H9 (cell line): ENCODE measurements at regions not wholly inside any gene's neighbourhood (a gene's known extent, or its start where the extent isn't known, plus 50 kb on each side); places are given as distances from the start of the nearest gene placed in this dataset.
A peak's percentile ranks its signal among the peaks of the same experiment; 100 is the strongest.

Experiments used
- DNase-seq: peaks from one replicate; pipeline ENCODE4 v3.0.0-alpha.2; 2017
- H2AFZ ChIP-seq: one replicate; pipeline ENCODE4 v1.6.1; 2013; ENCODE audit warnings: mild to moderate bottlenecking, low read length, control low read depth, moderate library complexity
- H2AK5ac ChIP-seq: 2 replicates; pipeline ENCODE4 v1.6.1; 2013; ENCODE audit warnings: low read length, control low read depth, mixed read lengths; ENCODE audit not compliant: insufficient read length
- H2BK120ac ChIP-seq: one replicate; pipeline ENCODE4 v1.6.1; 2013; ENCODE audit warnings: low read depth, mild to moderate bottlenecking, low read length, control low read depth, inconsistent platforms; ENCODE audit not compliant: poor library complexity, severe bottlenecking
- H2BK12ac ChIP-seq: 2 replicates; pipeline ENCODE4 v1.6.1; 2013; ENCODE audit warnings: low read length, control low read depth, mixed read lengths, low read depth; ENCODE audit not compliant: insufficient read length
- H2BK15ac ChIP-seq: 2 replicates; pipeline ENCODE4 v1.6.1; 2013; ENCODE audit warnings: low read depth, low read length, control low read depth
- H2BK20ac ChIP-seq: one replicate; pipeline ENCODE4 v1.6.1; 2013; ENCODE audit warnings: low read depth, mild to moderate bottlenecking, low read length, control low read depth, inconsistent platforms; ENCODE audit not compliant: poor library complexity, severe bottlenecking
- H2BK5ac ChIP-seq: 2 replicates; pipeline ENCODE4 v1.6.1; 2013; ENCODE audit warnings: low read length, control low read depth, mixed read lengths; ENCODE audit not compliant: insufficient read length
- H3K14ac ChIP-seq: 2 replicates; pipeline ENCODE4 v1.6.1; 2013; ENCODE audit warnings: low read length, control low read depth; ENCODE audit not compliant: insufficient read depth
- H3K18ac ChIP-seq: 2 replicates; pipeline ENCODE4 v1.6.1; 2013; ENCODE audit warnings: low read depth, mild to moderate bottlenecking, mixed read lengths, low read length, control low read depth; ENCODE audit not compliant: insufficient read length
- H3K23ac ChIP-seq: 2 replicates; pipeline ENCODE4 v1.6.1; 2013; ENCODE audit warnings: low read length, control low read depth, mixed read lengths, low read depth; ENCODE audit not compliant: insufficient read length
- H3K23me2 ChIP-seq: 2 replicates; pipeline ENCODE4 v1.6.1; 2013; ENCODE audit warnings: low read depth, mild to moderate bottlenecking, mixed read lengths, low read length, control low read depth; ENCODE audit not compliant: insufficient read length, poor library complexity, severe bottlenecking
- H3K27ac ChIP-seq: 2 replicates; pipeline ENCODE4 v1.5.1; 2013; ENCODE audit warnings: low read length, control low read depth, mixed read lengths, low read depth; ENCODE audit not compliant: insufficient read length
- H3K27me3 ChIP-seq: 2 replicates; pipeline ENCODE4 v1.6.1; 2013; ENCODE audit warnings: low read length, control low read depth, inconsistent platforms; ENCODE audit not compliant: insufficient read depth
- H3K4ac ChIP-seq: 2 replicates; pipeline ENCODE4 v1.6.1; 2013; ENCODE audit warnings: low read depth, mild to moderate bottlenecking, control low read depth, inconsistent platforms, low read length, moderate library complexity
- H3K4me1 ChIP-seq: 2 replicates; pipeline ENCODE4 v1.6.1; 2013; ENCODE audit warnings: low read length, control low read depth, inconsistent platforms; ENCODE audit not compliant: insufficient read depth
- H3K4me2 ChIP-seq: 2 replicates; pipeline ENCODE4 v1.6.1; 2013; ENCODE audit warnings: low read length, control low read depth, mixed read lengths; ENCODE audit not compliant: insufficient read length, insufficient read depth
- H3K56ac ChIP-seq: 2 replicates; pipeline ENCODE4 v1.6.1; 2013; ENCODE audit warnings: low read depth, mild to moderate bottlenecking, mixed read lengths, low read length, control low read depth; ENCODE audit not compliant: insufficient read length
- H3K79me1 ChIP-seq: 2 replicates; pipeline ENCODE4 v1.6.1; 2013; ENCODE audit warnings: low read depth, mild to moderate bottlenecking, moderate library complexity, low read length, control low read depth, inconsistent platforms; ENCODE audit not compliant: insufficient read depth, poor library complexity, severe bottlenecking
- H3K79me2 ChIP-seq: 2 replicates; pipeline ENCODE4 v1.6.1; 2013; ENCODE audit warnings: low read length, control low read depth, inconsistent platforms; ENCODE audit not compliant: insufficient read depth
- H3K9ac ChIP-seq: 2 replicates; pipeline ENCODE4 v1.6.1; 2013; ENCODE audit warnings: low read length, control low read depth, mixed read lengths; ENCODE audit not compliant: insufficient read length; ENCODE audit errors: extremely low read depth
- H3K9me3 ChIP-seq: one replicate; pipeline ENCODE4 v1.6.1; 2013; ENCODE audit warnings: low read depth, low read length, inconsistent platforms; ENCODE audit not compliant: control insufficient read depth
- H3T11ph ChIP-seq: one replicate; pipeline ENCODE4 v1.6.1; 2013; ENCODE audit warnings: mild to moderate bottlenecking, low read length, control low read depth, inconsistent platforms
- H4K20me1 ChIP-seq: one replicate; pipeline ENCODE4 v1.6.1; 2013; ENCODE audit not compliant: control insufficient read depth, insufficient read length, insufficient read depth
- H4K5ac ChIP-seq: 2 replicates; pipeline ENCODE4 v1.6.1; 2013; ENCODE audit warnings: low read depth, mild to moderate bottlenecking, mixed read lengths, low read length, control low read depth; ENCODE audit not compliant: insufficient read length
- H4K8ac ChIP-seq: replicated peaks from 2 replicates; pipeline ENCODE4 v1.6.1; 2013; ENCODE audit warnings: low read length, control low read depth, mixed read lengths, low read depth; ENCODE audit not compliant: insufficient read length
- H4K91ac ChIP-seq: 2 replicates; pipeline ENCODE4 v1.6.1; 2013; ENCODE audit warnings: low read depth, mild to moderate bottlenecking, moderate library complexity, mixed read lengths, low read length, control low read depth; ENCODE audit not compliant: insufficient read length
- H3K27ac Mint-ChIP-seq, 3 experiments: 2 replicates in 2 of 3; 3 replicates in 1 of 3; pipeline ENCODE4 v1.8.0; 2020 to 2021; ENCODE audit warnings: mixed read lengths in 3 of 3, mild to moderate bottlenecking in 1 of 3, moderate library complexity in 1 of 3
- H3K27me3 Mint-ChIP-seq: 2 replicates; pipeline ENCODE4 v1.8.0; 2021; ENCODE audit warnings: low read depth, mild to moderate bottlenecking, moderate library complexity, mixed read lengths
- H3K36me3 Mint-ChIP-seq, 3 experiments: 2 replicates in 2 of 3; 3 replicates in 1 of 3; pipeline ENCODE4 v1.8.0; 2020 to 2021; ENCODE audit warnings: low read depth in 3 of 3, mixed read lengths in 3 of 3; ENCODE audit not compliant: insufficient read depth in 1 of 3
- H3K4me1 Mint-ChIP-seq, 2 experiments: 2 replicates each; pipeline ENCODE4 v1.8.0; 2020; ENCODE audit warnings: mixed read lengths in 2 of 2
- H3K4me3 Mint-ChIP-seq, 2 experiments: 2 replicates in 1 of 2; 3 replicates in 1 of 2; pipeline ENCODE4 v1.8.0; 2020 to 2021; ENCODE audit warnings: mild to moderate bottlenecking in 2 of 2, mixed read lengths in 2 of 2, moderate library complexity in 1 of 2
- H3K9me3 Mint-ChIP-seq, 2 experiments: 2 replicates in 1 of 2; 3 replicates in 1 of 2; pipeline ENCODE4 v1.8.0; 2020; ENCODE audit warnings: mild to moderate bottlenecking in 2 of 2, mixed read lengths in 2 of 2, moderate library complexity in 1 of 2
- WGBS: extraction: QIAGEN DNeasy Blood & Tissue Kit; methylation state at CpG from one replicate; pipeline ENCODE4 v1.1.7; 2013; ENCODE audit warnings: missing lambda C conversion rate, low lambda C conversion rate, mixed read lengths; ENCODE audit not compliant: insufficient read length; ENCODE audit errors: extremely low coverage; 5-methylcytosine and 5-hydroxymethylcytosine counted together
- TF ChIP-seq, protein P1 (sequence below): fragments of 200-600 bp; sonication (generic); conservative IDR thresholded peaks from 3 replicates; pipeline ENCODE4 v1.8.0; 2021; ENCODE audit warnings: antibody characterized with exemption, mild to moderate bottlenecking

DNA sequence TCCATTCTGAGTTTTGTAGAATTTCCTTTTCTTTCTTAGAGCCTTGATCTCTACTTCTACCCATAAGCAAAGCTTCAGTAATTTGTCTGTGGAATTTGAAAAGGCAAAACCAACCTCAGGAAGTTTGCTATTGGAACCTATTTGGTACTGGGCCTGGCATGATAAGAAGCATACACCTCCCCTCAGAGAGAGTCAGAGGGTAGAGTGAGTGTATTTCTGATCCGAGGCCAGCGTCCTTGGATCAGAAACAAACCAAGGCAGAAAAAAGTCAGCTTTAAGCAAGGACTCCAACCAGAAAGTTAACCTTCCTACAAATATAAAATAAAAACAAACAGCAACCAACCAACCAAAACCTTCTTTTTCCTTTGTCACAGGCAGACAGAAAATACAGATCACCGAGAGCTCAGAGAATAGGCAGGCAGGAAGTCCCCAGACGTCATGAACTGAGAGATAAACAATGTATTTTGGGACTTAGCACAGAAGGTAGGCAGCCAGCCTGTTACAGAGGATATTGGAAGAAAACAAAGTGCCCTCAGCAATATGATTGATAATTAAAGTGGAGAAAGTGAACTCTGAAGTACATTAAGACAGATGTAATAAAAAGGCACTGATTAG, 141.5 kb downstream of the NEDD1 start:
- TF ChIP-seq, protein P1, sequence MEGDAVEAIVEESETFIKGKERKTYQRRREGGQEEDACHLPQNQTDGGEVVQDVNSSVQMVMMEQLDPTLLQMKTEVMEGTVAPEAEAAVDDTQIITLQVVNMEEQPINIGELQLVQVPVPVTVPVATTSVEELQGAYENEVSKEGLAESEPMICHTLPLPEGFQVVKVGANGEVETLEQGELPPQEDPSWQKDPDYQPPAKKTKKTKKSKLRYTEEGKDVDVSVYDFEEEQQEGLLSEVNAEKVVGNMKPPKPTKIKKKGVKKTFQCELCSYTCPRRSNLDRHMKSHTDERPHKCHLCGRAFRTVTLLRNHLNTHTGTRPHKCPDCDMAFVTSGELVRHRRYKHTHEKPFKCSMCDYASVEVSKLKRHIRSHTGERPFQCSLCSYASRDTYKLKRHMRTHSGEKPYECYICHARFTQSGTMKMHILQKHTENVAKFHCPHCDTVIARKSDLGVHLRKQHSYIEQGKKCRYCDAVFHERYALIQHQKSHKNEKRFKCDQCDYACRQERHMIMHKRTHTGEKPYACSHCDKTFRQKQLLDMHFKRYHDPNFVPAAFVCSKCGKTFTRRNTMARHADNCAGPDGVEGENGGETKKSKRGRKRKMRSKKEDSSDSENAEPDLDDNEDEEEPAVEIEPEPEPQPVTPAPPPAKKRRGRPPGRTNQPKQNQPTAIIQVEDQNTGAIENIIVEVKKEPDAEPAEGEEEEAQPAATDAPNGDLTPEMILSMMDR, result no peak
- no peaks in the 10 kb centered on the region for H3K9me3 Mint-ChIP-seq
- H4K20me1 ChIP-seq, result no peaks in the 10 kb centered on the region
- no peak overlapping the region for H3K27ac ChIP-seq
- no peaks in the 10 kb centered on the region for H3K9me3 ChIP-seq
- H3K56ac ChIP-seq, result no peak overlapping the region
- no peak overlapping the region for H2AFZ ChIP-seq
- H2BK20ac ChIP-seq, result no peak overlapping the region
- no peak overlapping the region for H2AK5ac ChIP-seq
- no peak overlapping the region for H3K4me2 ChIP-seq
- no peak overlapping the region for H3K14ac ChIP-seq
- no peak overlapping the region for H2BK12ac ChIP-seq
- H3K27me3 Mint-ChIP-seq, result no peaks in the 10 kb centered on the region
- H3K4me1 Mint-ChIP-seq, result peaks cover 26 to 36% of the 10 kb centered on the region in 2 experiments
- H3K9ac ChIP-seq, result no peak overlapping the region
- H2BK15ac ChIP-seq, result no peak overlapping the region
- H4K8ac ChIP-seq, result no peak overlapping the region
- H3K36me3 Mint-ChIP-seq, result peaks cover 0 to 5% (median 0%) of the 10 kb centered on the region in 3 experiments; a peak in 3 of 7 replicates
- H3K23ac ChIP-seq, result no peak overlapping the region
- H4K5ac ChIP-seq, result no peak overlapping the region
- H3K27me3 ChIP-seq, result no peaks in the 10 kb centered on the region
- H4K91ac ChIP-seq, result no peak overlapping the region
- no peak overlapping the region for H3K4ac ChIP-seq
- H3K18ac ChIP-seq, result no peak overlapping the region
- H3K79me2 ChIP-seq, result no peaks in the 10 kb centered on the region
- no peak overlapping the region for H3T11ph ChIP-seq
- peak overlapping the region in 2 of 3 experiments; percentile 16 to 20; a peak in 2 of 7 replicates for H3K27ac Mint-ChIP-seq
- H2BK5ac ChIP-seq, result no peak overlapping the region
- H2BK120ac ChIP-seq, result no peak overlapping the region
- no peak overlapping the region for H3K4me3 Mint-ChIP-seq
- no peak for DNase-seq
- H3K4me1 ChIP-seq, result peaks cover 3% of the 10 kb centered on the region; the same call in 1 of the 2 replicates
- H3K23me2 ChIP-seq, result no peaks in the 10 kb centered on the region
- H3K79me1 ChIP-seq, result no peaks in the 10 kb centered on the region
- WGBS, result no CpG with 5 or more reads among the region's 4 CpGs
